HL-60 (cell line): ENCODE measurements at regions not wholly inside any gene's neighbourhood (a gene's known extent, or its start where the extent isn't known, plus 50 kb on each side); places are given as distances from the start of the nearest gene placed in this dataset.

Source experiments
- CTCF ChIP-seq: IDR thresholded peaks from one replicate; pipeline ENCODE4 v1.5.1; 2011; ENCODE audit warnings: low read length, control low read depth, inconsistent platforms; ENCODE audit not compliant: insufficient read depth
- POLR2AphosphoS5 ChIP-seq: IDR thresholded peaks from 2 replicates; pipeline ENCODE4 v1.6.1; 2012; ENCODE audit warnings: low read depth
- TF ChIP-seq, protein P1 (sequence below): IDR thresholded peaks from 2 replicates; pipeline ENCODE4 v1.6.1; 2012; ENCODE audit warnings: low read depth; ENCODE audit not compliant: insufficient replicate concordance

DNA sequence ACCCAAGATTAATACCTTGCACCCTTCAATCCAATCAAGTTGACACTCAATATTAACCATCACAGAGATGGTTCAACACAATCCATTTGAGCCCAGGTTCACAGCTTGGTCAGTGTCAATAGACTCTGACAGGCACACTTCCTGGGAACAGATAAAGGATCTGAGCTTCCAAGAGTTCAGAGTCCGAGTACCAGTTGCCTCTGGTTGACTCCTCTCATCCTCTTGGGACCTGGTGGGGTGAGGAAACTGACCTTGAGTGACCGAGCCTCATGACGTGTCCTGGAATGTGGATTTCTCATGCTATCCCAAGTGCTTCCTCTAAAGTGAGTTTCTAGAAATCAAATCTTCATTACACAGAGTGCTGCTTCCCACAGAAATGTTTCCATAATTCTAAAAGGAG is 162.0 kb downstream of the CYP26A1 start:
- TF ChIP-seq CTCF (no peak), POLR2AphosphoS5 (no peak)
- TF ChIP-seq, protein P1, sequence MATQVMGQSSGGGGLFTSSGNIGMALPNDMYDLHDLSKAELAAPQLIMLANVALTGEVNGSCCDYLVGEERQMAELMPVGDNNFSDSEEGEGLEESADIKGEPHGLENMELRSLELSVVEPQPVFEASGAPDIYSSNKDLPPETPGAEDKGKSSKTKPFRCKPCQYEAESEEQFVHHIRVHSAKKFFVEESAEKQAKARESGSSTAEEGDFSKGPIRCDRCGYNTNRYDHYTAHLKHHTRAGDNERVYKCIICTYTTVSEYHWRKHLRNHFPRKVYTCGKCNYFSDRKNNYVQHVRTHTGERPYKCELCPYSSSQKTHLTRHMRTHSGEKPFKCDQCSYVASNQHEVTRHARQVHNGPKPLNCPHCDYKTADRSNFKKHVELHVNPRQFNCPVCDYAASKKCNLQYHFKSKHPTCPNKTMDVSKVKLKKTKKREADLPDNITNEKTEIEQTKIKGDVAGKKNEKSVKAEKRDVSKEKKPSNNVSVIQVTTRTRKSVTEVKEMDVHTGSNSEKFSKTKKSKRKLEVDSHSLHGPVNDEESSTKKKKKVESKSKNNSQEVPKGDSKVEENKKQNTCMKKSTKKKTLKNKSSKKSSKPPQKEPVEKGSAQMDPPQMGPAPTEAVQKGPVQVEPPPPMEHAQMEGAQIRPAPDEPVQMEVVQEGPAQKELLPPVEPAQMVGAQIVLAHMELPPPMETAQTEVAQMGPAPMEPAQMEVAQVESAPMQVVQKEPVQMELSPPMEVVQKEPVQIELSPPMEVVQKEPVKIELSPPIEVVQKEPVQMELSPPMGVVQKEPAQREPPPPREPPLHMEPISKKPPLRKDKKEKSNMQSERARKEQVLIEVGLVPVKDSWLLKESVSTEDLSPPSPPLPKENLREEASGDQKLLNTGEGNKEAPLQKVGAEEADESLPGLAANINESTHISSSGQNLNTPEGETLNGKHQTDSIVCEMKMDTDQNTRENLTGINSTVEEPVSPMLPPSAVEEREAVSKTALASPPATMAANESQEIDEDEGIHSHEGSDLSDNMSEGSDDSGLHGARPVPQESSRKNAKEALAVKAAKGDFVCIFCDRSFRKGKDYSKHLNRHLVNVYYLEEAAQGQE = no peak
